ENCODE measurements at regions not wholly inside any gene's neighbourhood (a gene's known extent, or its start where the extent isn't known, plus 50 kb on each side); places are given as distances from the start of the nearest gene placed in this dataset.

DNA sequence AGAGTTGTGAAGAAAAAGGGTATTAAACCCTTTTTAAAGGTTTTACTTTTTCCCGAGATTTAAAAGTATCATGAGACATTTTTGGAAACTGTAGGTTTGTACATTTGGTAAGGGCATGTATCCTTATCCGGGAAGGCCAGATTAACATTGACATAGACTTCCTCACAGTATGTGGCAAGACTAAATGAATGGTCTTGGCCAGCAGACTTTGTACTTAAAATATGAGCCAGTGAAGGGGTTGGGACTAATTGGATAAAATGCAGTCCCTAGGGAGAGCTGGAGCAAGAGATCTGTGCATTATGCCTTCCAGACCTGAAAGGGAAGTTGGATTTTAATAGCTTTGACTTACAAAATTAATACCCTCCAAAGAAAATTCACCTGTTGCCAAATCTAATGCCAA, 60.4 kb upstream of the CCN2 start:
- no peak for DNase-seq (ENCODE audit: low spot score)
- TF ChIP-seq CTCF (IDR thresholded peaks at IDR 0.05; ENCODE audit: extremely low read depth, insufficient read depth, missing control alignments): no peak
- in situ Hi-C loops (cut with MboI; ENCODE audit: low pct_unique_long_range_greater_than_20kb, low sequenced_read_pairs, unreplicated experiment): no loop called here

- no peak for DNase-seq (ENCODE audit: low spot score)
- in situ Hi-C loops (cut with MboI; ENCODE audit: low pct_unique_long_range_greater_than_20kb, low sequenced_read_pairs, unreplicated experiment): no loop called here
- TF ChIP-seq CTCF (IDR thresholded peaks at IDR 0.05; ENCODE audit: extremely low read depth, insufficient read depth, missing control alignments): no peak
These were observed 58.0 kb upstream of the CCN2 start for GRCh38 chr6:132009175-132009574.

- TF ChIP-seq CTCF (IDR thresholded peaks at IDR 0.05; ENCODE audit: extremely low read depth, insufficient read depth, missing control alignments): no peak
- in situ Hi-C loops (cut with MboI; ENCODE audit: low pct_unique_long_range_greater_than_20kb, low sequenced_read_pairs, unreplicated experiment): no loop called here
- DNase-seq (ENCODE audit: low spot score): no peak
These were observed 56.5 kb upstream of the CCN2 start for GRCh38 chr6:132007474-132008190.

- in situ Hi-C loops (cut with MboI; ENCODE audit: low pct_unique_long_range_greater_than_20kb, low sequenced_read_pairs, unreplicated experiment): no loop called here
- DNase-seq (ENCODE audit: low spot score): no peak
- TF ChIP-seq CTCF (IDR thresholded peaks at IDR 0.05; ENCODE audit: extremely low read depth, insufficient read depth, missing control alignments): no peak
These were observed 54.0 kb upstream of the CCN2 start for GRCh38 chr6:132005178-132005577.

- DNase-seq (ENCODE audit: low spot score): no peak
- TF ChIP-seq CTCF (IDR thresholded peaks at IDR 0.05; ENCODE audit: extremely low read depth, insufficient read depth, missing control alignments): no peak
- in situ Hi-C loops (cut with MboI; ENCODE audit: low pct_unique_long_range_greater_than_20kb, low sequenced_read_pairs, unreplicated experiment): no loop called here
These were observed 53.5 kb upstream of the CCN2 start for GRCh38 chr6:132004668-132005067.

- in situ Hi-C loops (cut with MboI; ENCODE audit: low pct_unique_long_range_greater_than_20kb, low sequenced_read_pairs, unreplicated experiment): no loop called here
- no peak for DNase-seq (ENCODE audit: low spot score)
- TF ChIP-seq CTCF (IDR thresholded peaks at IDR 0.05; ENCODE audit: extremely low read depth, insufficient read depth, missing control alignments): no peak
These were observed 52.5 kb upstream of the CCN2 start for GRCh38 chr6:132003516-132004178.
